Stomach (tissue), 4 donors: ENCODE measurements at regions not wholly inside any gene's neighbourhood (a gene's known extent, or its start where the extent isn't known, plus 50 kb on each side); places are given as distances from the start of the nearest gene placed in this dataset.

ENCODE experiments used
- POLR2A ChIP-seq, 4 donors: fragments of 450-650 bp; IDR thresholded peaks; one replicate each; pipeline ENCODE4 v1.6.1; 2016; ENCODE audit warnings: antibody characterized with exemption in 4 of 4, control low read depth in 2 of 4, mild to moderate bottlenecking in 1 of 4, moderate library complexity in 1 of 4
- TF ChIP-seq, protein P1 (sequence below), 7 experiments: fragments of 450-650 bp in 4 of 7; fragments of 200-600 bp in 3 of 7; sonication (generic) in 3 of 7; IDR thresholded peaks; one replicate each; pipeline ENCODE4 v1.5.1; 2016 to 2019; ENCODE audit warnings: antibody characterized with exemption in 7 of 7, control low read depth in 2 of 7, mild to moderate bottlenecking in 1 of 7

DNA sequence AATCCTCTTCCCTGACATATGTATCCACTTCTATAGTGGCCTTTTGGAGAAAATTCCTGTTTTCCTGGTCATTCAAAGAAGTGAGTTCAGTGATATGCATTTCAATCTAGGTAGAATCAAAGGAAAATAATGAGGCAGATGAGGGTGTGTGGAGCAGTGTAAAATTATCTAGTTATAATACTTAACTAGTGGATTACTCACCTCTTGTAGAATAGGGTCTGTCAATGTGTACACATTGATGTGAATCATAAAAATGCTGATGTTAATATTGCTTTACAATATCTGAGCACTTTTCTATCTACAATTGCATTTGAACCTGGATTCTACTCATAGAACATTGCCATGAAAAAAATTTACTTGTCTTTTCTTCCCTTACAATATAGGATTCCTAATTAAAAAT, 293.5 kb downstream of the GBA3 start:
- TF ChIP-seq, protein P1, sequence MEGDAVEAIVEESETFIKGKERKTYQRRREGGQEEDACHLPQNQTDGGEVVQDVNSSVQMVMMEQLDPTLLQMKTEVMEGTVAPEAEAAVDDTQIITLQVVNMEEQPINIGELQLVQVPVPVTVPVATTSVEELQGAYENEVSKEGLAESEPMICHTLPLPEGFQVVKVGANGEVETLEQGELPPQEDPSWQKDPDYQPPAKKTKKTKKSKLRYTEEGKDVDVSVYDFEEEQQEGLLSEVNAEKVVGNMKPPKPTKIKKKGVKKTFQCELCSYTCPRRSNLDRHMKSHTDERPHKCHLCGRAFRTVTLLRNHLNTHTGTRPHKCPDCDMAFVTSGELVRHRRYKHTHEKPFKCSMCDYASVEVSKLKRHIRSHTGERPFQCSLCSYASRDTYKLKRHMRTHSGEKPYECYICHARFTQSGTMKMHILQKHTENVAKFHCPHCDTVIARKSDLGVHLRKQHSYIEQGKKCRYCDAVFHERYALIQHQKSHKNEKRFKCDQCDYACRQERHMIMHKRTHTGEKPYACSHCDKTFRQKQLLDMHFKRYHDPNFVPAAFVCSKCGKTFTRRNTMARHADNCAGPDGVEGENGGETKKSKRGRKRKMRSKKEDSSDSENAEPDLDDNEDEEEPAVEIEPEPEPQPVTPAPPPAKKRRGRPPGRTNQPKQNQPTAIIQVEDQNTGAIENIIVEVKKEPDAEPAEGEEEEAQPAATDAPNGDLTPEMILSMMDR (IDR thresholded peaks at IDR 0.05) = no peak
- TF ChIP-seq POLR2A (IDR thresholded peaks at IDR 0.05) = no peak
